ENCODE measurements at regions not wholly inside any gene's neighbourhood (a gene's known extent, or its start where the extent isn't known, plus 50 kb on each side); places are given as distances from the start of the nearest gene placed in this dataset.
A peak's percentile ranks its signal among the peaks of the same experiment; 100 is the strongest.
"Not testable (repeated sequence)": the region's sequence is repeated elsewhere in the genome, so short reads cannot be mapped to it uniquely, and the experiment has no call there.

DNA sequence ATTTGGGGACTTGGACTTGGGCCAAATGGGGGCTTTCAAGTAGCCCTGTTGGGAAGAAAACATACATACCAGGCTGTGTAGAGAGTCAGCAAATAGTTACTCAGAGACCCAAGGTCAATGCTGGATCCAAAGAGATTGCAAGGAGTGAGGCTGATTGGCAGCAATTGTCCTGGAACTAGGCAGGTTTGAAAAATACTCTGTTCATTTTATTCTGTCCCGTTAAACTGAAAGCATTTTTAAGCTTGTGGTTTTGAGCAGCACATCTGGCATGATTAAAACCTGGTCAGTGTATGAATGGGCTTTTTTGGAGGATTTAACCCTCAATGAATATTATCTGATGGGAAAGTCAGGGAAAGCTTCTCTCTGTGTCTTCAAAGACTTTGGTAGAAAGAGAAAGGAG is 294.3 kb upstream of the BOD1L1 start:
- peak; percentile 82 for DNase-seq (ENCODE audit: low read depth)
- no peak overlapping the region for H3K4me3 ChIP-seq (ENCODE audit: control insufficient read depth, low read depth, low read length)
- TF ChIP-seq, protein P1, sequence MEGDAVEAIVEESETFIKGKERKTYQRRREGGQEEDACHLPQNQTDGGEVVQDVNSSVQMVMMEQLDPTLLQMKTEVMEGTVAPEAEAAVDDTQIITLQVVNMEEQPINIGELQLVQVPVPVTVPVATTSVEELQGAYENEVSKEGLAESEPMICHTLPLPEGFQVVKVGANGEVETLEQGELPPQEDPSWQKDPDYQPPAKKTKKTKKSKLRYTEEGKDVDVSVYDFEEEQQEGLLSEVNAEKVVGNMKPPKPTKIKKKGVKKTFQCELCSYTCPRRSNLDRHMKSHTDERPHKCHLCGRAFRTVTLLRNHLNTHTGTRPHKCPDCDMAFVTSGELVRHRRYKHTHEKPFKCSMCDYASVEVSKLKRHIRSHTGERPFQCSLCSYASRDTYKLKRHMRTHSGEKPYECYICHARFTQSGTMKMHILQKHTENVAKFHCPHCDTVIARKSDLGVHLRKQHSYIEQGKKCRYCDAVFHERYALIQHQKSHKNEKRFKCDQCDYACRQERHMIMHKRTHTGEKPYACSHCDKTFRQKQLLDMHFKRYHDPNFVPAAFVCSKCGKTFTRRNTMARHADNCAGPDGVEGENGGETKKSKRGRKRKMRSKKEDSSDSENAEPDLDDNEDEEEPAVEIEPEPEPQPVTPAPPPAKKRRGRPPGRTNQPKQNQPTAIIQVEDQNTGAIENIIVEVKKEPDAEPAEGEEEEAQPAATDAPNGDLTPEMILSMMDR (conservative IDR thresholded peaks at IDR 0.05; ENCODE audit: control insufficient read depth, insufficient read depth, low read depth, low read length) = no peak

GRCh38 chr4:13922459-13922858 is 294.9 kb upstream of the BOD1L1 start:
- H3K4me3 ChIP-seq (ENCODE audit: control insufficient read depth, low read depth, low read length) = no peak overlapping the region
- TF ChIP-seq, protein P1 (conservative IDR thresholded peaks at IDR 0.05; ENCODE audit: control insufficient read depth, insufficient read depth, low read depth, low read length) = no peak

GRCh38 chr4:13922873-13923645 is 295.5 kb upstream of the BOD1L1 start:
- DNase-seq (ENCODE audit: low read depth) = peak; percentile 28
- no peak overlapping the region for H3K4me3 ChIP-seq (ENCODE audit: control insufficient read depth, low read depth, low read length)
- TF ChIP-seq, protein P1 (conservative IDR thresholded peaks at IDR 0.05; ENCODE audit: control insufficient read depth, insufficient read depth, low read depth, low read length) = no peak

More at GRCh38 chr4:13922459-13922858, 294.9 kb upstream of the BOD1L1 start:
- DNase-seq (ENCODE audit: low read depth) = no peak

DNA sequence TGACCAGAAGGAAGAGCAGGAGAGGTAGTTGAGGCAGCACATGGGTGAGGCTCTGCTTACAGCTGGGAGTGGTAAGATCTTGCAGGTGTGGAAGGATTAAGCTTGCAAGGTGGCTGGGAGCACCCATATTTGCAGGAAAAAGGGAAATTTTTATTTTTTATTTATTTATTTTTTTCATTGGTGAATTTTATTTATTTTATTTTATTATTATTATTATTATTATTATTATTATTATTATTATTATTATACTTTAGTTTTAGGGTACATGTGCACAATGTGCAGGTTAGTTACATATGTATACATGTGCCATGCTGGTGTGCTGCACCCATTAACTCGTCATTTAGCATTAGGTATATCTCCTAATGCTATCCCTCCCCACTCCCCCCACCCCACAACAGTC is 297.4 kb upstream of the BOD1L1 start:
- not testable (repeated sequence) for H3K4me3 ChIP-seq (ENCODE audit: control insufficient read depth, low read depth, low read length); DNase-seq (ENCODE audit: low read depth)

- TF ChIP-seq, protein P1 (conservative IDR thresholded peaks at IDR 0.05; ENCODE audit: control insufficient read depth, insufficient read depth, low read depth, low read length) = no peak
- no peak overlapping the region for H3K4me3 ChIP-seq (ENCODE audit: control insufficient read depth, low read depth, low read length)
- DNase-seq (ENCODE audit: low read depth) = no peak
Measured at GRCh38 chr4:13928214-13928613, 300.7 kb upstream of the BOD1L1 start.

DNA sequence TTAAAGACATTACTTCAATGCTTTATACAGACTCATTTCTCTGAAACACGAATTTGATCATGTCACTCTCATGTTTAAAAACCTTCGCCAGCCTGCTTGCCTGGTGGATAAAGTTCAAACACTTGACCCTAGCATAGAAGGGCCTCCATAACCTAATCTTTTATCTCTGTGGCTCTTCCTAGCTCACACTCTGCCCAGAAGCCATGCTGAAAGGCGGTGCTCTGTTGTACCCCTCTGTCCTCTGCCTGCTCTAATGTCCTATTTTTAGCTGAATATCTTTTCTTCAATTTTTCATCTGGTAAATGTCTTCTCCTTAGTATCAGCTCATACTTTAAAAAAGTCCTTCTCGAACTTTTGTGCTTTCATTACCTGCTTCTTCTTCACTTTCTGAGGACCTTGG is 302.6 kb upstream of the BOD1L1 start:
- TF ChIP-seq, protein P1 (conservative IDR thresholded peaks at IDR 0.05; ENCODE audit: control insufficient read depth, insufficient read depth, low read depth, low read length) = no peak
- DNase-seq (ENCODE audit: low read depth) = no peak
- no peak overlapping the region for H3K4me3 ChIP-seq (ENCODE audit: control insufficient read depth, low read depth, low read length)

- TF ChIP-seq, protein P1 (conservative IDR thresholded peaks at IDR 0.05; ENCODE audit: control insufficient read depth, insufficient read depth, low read depth, low read length) = peak; percentile 23
- no peak overlapping the region for H3K4me3 ChIP-seq (ENCODE audit: control insufficient read depth, low read depth, low read length)
- peak; percentile 59 for DNase-seq (ENCODE audit: low read depth)
Measured at GRCh38 chr4:13933191-13933590, 305.7 kb upstream of the BOD1L1 start.

All from fibroblast of mammary gland (primary cell).